ENCODE measurements at regions not wholly inside any gene's neighbourhood (a gene's known extent, or its start where the extent isn't known, plus 50 kb on each side); places are given as distances from the start of the nearest gene placed in this dataset.

DNA sequence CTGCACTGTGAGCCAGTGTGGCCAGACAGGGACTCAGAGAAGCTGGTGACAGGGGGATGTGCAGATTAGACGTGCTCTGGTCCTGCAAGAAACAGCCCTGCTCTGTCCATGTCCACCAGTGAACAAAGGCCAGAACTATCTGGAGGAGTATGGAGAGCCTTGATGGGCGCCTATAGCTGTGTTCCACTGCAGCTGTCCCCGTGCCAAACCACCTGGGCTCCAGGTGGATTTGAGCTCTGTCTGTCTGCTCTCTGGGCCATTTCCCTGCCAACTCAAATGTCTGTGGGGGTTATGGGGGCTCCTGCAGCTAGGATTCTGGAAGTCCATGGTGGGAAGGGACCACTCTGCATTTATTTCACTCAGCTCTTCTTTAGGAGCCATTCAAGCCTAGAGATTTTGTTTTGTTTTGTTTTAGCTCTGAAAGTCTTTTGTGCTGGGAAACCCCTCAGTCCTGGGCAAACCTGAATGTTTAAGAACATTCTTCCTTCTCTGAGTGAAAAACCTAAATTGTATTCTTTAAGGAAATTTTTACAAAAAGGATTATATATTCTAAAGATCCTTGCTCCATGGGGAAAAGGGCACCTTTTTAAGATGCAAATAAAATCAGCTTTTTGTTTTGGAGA lies 1039.5 kb upstream of the SORCS1 start:
- TF ChIP-seq, protein P1, sequence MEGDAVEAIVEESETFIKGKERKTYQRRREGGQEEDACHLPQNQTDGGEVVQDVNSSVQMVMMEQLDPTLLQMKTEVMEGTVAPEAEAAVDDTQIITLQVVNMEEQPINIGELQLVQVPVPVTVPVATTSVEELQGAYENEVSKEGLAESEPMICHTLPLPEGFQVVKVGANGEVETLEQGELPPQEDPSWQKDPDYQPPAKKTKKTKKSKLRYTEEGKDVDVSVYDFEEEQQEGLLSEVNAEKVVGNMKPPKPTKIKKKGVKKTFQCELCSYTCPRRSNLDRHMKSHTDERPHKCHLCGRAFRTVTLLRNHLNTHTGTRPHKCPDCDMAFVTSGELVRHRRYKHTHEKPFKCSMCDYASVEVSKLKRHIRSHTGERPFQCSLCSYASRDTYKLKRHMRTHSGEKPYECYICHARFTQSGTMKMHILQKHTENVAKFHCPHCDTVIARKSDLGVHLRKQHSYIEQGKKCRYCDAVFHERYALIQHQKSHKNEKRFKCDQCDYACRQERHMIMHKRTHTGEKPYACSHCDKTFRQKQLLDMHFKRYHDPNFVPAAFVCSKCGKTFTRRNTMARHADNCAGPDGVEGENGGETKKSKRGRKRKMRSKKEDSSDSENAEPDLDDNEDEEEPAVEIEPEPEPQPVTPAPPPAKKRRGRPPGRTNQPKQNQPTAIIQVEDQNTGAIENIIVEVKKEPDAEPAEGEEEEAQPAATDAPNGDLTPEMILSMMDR (IDR thresholded peaks at IDR 0.05; ENCODE audit: low read depth, low read length) = no peak
- ChIA-PET CTCF (interaction anchor here (0.5 kb wide), 1 partner anchor 326 kb away, joined by 3 read pairs; no protein-coding TSS in a partner anchor), POLR2A (no interaction called here)
- Histone ChIP-seq H3K4me3 (ENCODE audit: low read depth, low read length) (no peak overlapping the region), H3K27me3 (ENCODE audit: control insufficient read depth, insufficient read depth, low read length) (no peaks in the 10 kb centered on the region), H3K27ac (ENCODE audit: low read depth, low read length) (no peak overlapping the region), H3K9me3 (ENCODE audit: control insufficient read depth, insufficient read depth, low read length) (peaks cover 10% of the 10 kb centered on the region; the same call in 1 of the 2 replicates)
- DNase-seq (ENCODE audit: low read depth, low spot score) = no peak

DNA sequence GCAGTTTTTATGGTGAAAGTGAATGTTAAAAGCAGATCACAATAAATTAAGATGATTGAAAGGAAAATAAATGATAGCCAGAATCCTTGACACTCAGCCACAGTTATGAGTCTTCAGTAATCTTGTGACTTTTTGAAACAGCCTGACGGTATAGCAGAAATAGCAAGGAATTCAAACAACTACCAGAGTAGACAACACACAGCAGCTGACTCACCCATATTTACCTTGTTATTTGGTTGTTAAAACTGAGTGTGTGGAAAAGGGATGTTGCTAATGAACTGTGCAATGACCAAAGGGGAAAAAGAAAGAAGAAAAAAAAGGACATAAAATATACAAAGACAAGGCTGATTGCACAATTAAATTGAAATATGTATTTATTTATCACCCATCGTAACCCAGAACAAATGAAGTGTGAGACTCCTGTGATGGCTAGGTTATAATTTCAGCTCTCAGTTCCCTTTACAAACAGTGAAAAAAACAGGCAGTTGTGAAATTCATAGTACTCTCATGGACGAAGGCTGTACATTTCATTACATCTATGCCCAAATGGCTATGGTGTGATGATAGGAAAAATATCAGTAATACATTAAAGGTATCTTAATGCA lies 1023.0 kb upstream of the SORCS1 start:
- TF ChIP-seq, protein P1 (IDR thresholded peaks at IDR 0.05; ENCODE audit: low read depth, low read length) = no peak
- DNase-seq (ENCODE audit: low read depth, low spot score) = no peak
- Histone ChIP-seq H3K9me3 (ENCODE audit: control insufficient read depth, insufficient read depth, low read length) (peaks cover 3% of the 10 kb centered on the region), H3K4me3 (ENCODE audit: low read depth, low read length) (no peak overlapping the region), H3K27ac (ENCODE audit: low read depth, low read length) (no peak overlapping the region), H3K27me3 (ENCODE audit: control insufficient read depth, insufficient read depth, low read length) (no peaks in the 10 kb centered on the region)
- POLR2A ChIA-PET = no interaction called here
- CTCF ChIA-PET = no interaction called here

DNA sequence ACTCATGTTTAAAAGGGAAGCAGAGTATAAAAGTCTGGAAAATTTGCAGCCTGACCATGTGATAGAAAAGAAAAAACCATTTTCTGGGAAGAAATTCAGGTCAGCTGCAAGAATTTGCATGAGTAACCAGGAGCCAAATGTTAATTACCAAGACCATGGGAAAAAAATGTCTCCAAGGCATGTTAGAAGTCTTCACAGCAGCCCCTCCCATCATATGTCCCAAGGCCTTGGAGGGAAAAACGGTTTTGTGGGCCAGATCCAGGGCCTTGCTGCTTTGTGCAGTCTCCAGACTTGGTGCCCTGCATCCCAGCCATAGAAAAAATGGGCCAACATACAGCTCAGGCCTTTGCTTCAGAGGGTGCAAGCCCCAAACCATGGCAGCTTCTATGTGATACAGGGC lies 1019.6 kb upstream of the SORCS1 start:
- Histone ChIP-seq H3K27me3 (ENCODE audit: control insufficient read depth, insufficient read depth, low read length) (no peaks in the 10 kb centered on the region), H3K27ac (ENCODE audit: low read depth, low read length) (no peak overlapping the region), H3K9me3 (ENCODE audit: control insufficient read depth, insufficient read depth, low read length) (peaks cover 7% of the 10 kb centered on the region; the same call in 1 of the 2 replicates), H3K4me3 (ENCODE audit: low read depth, low read length) (no peak overlapping the region)
- DNase-seq (ENCODE audit: low read depth, low spot score) = no peak
- ChIA-PET POLR2A (no interaction called here), CTCF (no interaction called here)
- TF ChIP-seq, protein P1 (IDR thresholded peaks at IDR 0.05; ENCODE audit: low read depth, low read length) = no peak

DNA sequence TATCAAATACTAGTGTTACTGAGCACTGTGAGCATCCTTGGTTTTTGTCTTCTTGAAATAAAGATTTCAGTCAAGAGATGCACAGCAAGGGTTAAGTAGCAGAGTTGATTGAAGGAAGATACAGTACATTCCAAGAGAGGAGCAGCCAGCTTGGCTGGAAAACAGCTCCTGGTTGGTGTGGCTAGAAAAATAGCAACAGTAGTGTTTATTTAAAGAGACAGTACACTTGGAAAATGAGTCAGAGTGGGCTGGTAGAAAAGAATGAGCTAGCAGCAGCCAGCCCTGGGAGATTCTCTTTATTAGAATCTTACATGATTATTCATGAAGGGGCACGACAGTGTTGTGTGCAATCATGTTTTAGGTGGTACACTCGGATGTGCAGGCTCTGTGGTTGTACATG lies 1016.4 kb upstream of the SORCS1 start:
- H3K27me3 ChIP-seq (ENCODE audit: control insufficient read depth, insufficient read depth, low read length) = no peaks in the 10 kb centered on the region
- H3K4me3 ChIP-seq (ENCODE audit: low read depth, low read length) = no peak overlapping the region
- ChIA-PET CTCF (no interaction called here), POLR2A (no interaction called here)
- DNase-seq (ENCODE audit: low read depth, low spot score) = no peak
- peaks cover 7% of the 10 kb centered on the region; the same call in 1 of the 2 replicates for H3K9me3 ChIP-seq (ENCODE audit: control insufficient read depth, insufficient read depth, low read length)
- TF ChIP-seq, protein P1 (IDR thresholded peaks at IDR 0.05; ENCODE audit: low read depth, low read length) = no peak
- no peak overlapping the region for H3K27ac ChIP-seq (ENCODE audit: low read depth, low read length)

DNA sequence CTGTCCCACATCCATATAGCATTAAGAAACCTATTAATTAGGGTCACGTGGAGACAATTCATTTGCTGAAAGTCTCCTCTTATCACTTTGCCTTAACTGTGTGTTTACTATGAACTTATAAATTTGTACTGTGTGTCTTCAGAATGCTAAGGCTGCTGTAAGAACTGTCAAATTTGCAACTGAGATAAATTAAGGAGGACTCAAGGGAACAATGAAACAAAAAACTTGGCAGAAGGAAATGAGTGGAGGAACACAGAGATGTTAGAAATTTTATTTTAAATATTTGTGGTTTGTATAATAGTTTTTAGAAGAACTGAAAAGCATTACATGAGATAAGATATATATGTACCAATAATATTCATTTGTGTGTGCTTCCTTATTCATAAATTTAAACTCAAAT lies 1005.3 kb upstream of the SORCS1 start:
- H3K4me3 ChIP-seq (ENCODE audit: low read depth, low read length) = no peak overlapping the region
- TF ChIP-seq, protein P1 (IDR thresholded peaks at IDR 0.05; ENCODE audit: low read depth, low read length) = no peak
- H3K9me3 ChIP-seq (ENCODE audit: control insufficient read depth, insufficient read depth, low read length) = no peaks in the 10 kb centered on the region
- H3K27ac ChIP-seq (ENCODE audit: low read depth, low read length) = no peak overlapping the region
- DNase-seq (ENCODE audit: low read depth, low spot score) = no peak
- no peaks in the 10 kb centered on the region for H3K27me3 ChIP-seq (ENCODE audit: control insufficient read depth, insufficient read depth, low read length)
- ChIA-PET POLR2A (no interaction called here), CTCF (no interaction called here)
